Germinal center (tissue), 1 donor: ENCODE measurements at regions not wholly inside any gene's neighbourhood (a gene's known extent, or its start where the extent isn't known, plus 50 kb on each side); places are given as distances from the start of the nearest gene placed in this dataset.
"Not testable (repeated sequence)": the region's sequence is repeated elsewhere in the genome, so short reads cannot be mapped to it uniquely, and the experiment has no call there.

Source experiments
- DNase-seq: peaks from one replicate; pipeline ENCODE4 v3.0.0; 2012; ENCODE audit warnings: mixed read lengths, low spot score

DNA sequence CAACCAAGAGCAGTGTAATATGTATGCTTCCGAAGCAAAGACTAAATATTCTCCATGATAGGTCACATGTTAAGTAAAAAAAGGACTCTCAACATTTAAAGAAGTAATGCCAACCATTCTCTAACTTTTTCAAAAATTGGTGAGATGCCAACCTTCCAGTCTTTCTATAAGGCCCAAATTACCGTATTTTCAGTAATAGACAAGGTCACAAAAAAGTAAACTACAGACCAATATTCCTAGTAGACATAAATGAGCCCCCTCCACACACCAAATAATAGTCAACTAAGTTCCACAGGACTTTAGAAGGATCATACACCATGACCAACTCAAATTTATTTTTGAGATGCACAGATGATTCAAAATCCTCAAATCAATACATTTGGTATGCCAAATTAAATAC is 867.4 kb downstream of the TMEM121 start:
- DNase-seq, result no peak

GRCh38 chr14:106395456-106396050 is 869.2 kb downstream of the TMEM121 start:
- DNase-seq, result no peak

DNA sequence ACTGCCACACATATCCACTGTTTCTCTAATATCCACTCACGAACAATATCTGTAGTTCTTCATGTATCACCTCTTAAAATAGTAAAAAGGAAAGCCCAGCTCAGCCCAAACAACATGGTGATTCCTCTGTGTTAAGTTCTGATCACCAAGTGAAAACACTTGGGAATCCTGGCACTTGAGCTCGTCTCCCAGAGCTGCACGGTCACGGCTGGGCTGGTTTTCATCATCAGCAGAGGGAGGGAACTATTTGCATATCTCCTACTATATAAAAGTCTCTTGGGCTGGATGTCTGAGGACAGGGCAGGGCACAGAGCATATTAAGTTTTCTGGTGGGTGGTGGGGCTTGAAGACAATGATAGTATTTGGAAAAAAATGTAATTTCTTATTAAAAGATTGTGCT is 870.6 kb downstream of the TMEM121 start:
- no peak for DNase-seq

DNA sequence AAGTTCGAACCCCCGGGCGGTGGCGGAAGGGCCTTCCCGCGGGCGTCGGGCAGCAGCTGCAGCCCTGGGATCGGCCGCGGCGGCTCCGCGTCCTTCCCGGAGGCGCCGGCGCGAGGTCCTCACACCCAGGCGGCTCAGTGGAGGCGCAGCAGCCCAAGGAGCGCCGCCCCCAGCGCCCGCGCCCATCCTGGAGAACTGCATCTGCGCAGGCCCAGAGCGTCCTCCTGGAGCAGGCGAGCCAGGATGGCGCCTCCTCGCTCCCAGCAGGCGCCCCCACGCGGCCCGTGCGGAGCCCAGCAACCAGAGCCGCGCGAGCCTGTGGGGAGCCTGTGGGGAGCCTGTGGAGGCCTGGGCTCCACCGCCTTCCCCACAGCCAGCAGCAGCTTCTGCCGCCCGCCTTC is 872.5 kb downstream of the TMEM121 start:
- not testable (repeated sequence) for DNase-seq

DNA sequence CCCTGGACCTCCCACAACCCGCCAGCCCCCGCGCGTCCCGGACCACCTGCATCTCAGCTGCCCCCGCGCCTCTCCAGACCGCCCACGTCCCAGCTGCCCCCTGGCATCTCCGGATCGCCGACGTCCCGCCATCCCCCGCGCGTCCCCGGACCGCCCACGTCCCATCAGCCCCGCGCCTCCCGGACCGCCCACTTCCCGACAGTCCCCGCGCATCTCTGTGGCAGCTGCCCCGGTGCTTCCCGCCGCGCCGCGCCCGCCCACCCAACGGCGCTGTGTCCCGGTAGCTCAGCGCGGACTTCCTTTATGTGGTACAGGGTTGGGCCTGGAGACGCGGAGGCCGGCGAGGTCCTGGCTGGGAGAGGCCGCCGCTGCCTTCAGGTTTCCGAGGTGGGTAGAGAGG is 874.9 kb downstream of the TMEM121 start:
- DNase-seq, result not testable (repeated sequence)

DNA sequence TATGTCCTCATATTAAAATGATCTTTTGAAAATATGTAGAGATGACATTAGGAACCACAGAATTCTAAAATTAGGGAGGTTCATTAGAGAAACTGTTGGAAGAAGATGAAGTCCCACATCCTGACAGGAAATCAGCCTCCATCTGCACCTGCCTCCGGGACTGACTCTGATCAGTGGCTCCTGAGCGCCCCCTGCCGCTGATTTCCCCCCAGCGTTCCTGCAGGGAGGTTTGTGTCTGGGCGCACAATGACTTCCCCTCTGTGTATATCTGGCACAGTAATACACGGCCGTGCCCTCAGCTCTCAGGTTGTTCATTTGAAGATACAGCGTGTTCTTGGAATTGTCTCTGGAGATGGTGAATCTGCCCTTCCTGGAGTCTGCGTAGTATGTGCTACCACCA is 883.8 kb downstream of the TMEM121 start:
- DNase-seq, result not testable (repeated sequence)

GRCh38 chr14:106414464-106414863 is 888.1 kb downstream of the TMEM121 start:
- no peak for DNase-seq

DNA sequence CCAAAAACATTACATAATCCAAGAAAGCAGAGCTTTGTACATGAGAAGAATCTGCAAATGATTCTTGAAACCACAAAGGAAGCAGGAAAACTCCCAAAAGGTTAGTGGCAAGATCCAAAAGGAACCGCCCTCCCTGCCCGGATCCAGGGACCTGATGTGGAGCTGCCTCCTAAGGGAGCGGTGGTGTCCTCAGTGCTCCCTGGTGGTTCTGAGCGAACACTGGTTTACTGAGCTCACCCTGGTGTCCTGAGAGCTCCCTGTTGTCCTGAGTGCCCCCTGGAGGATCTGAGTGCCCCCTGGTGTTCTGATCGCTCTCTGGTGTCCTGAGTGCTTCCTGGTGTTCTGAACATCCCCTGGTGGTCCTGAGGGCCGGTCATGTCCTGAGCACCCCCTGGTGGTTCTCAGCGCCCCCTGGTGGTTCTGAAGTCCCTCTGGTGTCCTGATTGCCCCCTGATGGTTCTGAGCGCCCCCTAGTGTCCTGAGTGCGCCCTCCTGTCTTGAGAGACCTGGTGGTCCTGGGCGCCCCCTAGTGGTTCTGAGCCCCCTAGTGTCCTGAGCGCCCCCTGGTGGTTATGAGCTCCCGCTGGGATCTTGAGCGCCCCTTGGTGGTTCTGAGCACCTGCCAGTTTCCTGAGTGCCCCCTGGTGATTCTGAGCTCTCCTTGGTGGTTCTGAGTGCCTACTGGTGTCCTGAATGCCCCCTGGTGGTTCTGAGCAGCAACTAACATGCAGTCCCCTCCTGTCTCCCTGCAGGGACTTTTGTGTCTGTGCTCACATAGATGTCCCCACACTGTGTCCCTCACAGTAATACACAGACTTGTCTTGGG is 891.1 kb downstream of the TMEM121 start:
- peak; percentile 85 for DNase-seq

DNA sequence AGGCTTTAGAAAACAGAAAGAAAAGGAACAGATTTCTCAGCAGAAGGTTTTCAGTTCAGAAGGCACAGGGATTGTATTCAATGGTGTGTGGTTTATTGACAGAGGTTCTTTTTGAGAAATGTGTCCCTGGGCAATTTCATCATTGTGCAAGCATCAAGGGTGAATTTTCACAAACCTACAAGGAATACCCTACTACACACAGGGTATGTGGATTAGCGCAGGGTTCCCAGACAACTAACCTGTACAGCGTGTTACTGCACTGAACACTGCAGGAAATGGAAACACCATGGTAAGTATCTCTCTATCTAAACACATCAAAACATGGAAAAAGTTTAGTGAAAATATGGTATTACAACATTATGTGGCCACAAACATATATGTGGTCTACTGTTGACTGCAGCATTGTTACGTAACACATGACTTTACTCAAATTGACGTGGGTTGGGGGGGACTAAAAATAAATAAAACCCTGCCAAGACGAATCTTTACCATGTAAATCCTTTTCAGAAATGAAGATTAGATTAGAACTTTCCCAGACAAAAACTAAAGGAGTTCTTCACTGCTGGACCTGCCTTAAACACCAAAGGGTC is 893.1 kb downstream of the TMEM121 start:
- no peak for DNase-seq

GRCh38 chr14:106421431-106422033 is 895.1 kb downstream of the TMEM121 start:
- not testable (repeated sequence) for DNase-seq

- DNase-seq, result no peak
Measured at GRCh38 chr14:106422066-106422465, 895.7 kb downstream of the TMEM121 start.

- DNase-seq, result not testable (repeated sequence)
Measured at GRCh38 chr14:106425150-106425549, 898.8 kb downstream of the TMEM121 start.

- DNase-seq, result peak; percentile 10
Measured at GRCh38 chr14:106436310-106436905, 910.0 kb downstream of the TMEM121 start.

GRCh38 chr14:106442857-106443256 is 916.5 kb downstream of the TMEM121 start:
- peak; percentile 4 for DNase-seq

DNA sequence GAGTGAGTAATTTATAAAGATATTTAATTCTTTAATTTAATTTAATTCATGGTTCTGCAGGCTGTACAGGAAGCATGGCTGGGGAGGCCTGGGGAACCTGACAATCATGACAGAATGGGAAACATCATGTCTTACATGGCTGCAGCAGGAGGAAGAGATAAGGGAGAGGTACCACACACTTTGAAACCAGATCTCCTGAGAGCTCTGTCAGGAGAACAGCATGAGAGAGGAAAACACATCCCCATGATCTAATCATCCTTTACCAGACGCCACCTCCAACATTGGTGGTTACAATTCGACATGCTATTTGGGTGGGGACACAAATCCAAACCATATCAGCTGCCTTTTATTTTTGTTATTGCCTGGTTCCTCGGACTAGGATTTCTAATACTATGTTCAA is 928.6 kb downstream of the TMEM121 start:
- no peak for DNase-seq

GRCh38 chr14:106459971-106460730 is 933.8 kb downstream of the TMEM121 start:
- peak; percentile 21 for DNase-seq

DNA sequence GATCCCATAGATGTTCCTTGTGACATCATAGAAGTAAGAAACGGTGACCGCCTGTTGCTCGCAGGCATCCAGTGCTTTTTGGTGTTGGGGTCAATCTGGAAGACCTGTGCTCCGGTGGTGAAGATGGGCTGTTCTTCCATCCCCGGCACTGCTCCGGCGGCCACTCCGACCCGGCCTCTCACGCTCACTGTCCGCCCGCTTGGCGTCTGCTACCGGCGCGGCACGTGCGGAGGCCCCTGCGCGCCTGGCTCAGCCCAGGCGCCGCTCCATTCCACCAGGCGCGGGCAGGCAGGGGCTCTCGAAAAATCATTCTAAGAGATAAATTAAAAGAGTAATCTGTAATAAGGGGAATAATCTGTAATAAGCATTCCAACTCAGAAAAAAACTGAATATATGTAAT is 934.5 kb downstream of the TMEM121 start:
- no peak for DNase-seq

- DNase-seq, result not testable (repeated sequence)
Measured at GRCh38 chr14:106466483-106466882, 940.1 kb downstream of the TMEM121 start.

DNA sequence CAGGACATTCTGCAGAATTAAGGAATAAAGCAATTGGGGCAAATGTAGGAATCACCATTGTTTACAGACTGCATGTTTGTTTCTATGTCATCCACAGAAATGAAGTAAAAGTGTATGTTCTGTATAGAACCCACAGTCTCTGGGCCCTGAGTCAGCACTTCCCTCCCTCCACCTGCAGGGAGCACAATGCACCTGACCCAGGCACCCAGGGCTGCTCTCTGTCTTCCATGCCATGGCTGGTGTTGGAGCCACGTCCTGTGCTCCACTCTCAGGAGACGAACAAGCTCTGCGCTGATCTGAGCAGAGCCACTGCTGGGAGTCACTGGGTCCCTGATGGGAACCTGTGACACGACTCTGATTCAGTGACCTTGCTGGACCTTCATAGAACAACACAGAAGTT is 942.5 kb downstream of the TMEM121 start:
- DNase-seq, result not testable (repeated sequence)

DNA sequence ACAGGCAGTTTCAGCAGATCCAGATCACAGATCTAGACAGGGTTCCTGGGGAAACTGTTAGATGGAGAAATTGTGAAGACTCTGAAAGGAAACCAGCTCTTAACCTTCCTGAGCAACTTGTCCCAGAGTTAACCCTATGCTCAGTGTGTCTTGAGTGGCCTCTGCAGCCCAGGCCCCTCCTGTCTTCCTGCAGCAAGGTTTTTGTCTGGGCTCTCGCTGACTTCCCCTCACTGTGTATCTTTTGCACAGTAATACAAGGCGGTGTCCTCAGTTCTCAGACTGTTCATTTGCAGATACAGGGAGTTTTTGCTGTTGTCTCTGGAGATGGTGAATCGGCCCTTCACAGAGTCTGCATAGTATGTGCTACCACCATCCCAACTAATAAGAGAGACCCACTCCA is 943.6 kb downstream of the TMEM121 start:
- DNase-seq, result not testable (repeated sequence)

DNA sequence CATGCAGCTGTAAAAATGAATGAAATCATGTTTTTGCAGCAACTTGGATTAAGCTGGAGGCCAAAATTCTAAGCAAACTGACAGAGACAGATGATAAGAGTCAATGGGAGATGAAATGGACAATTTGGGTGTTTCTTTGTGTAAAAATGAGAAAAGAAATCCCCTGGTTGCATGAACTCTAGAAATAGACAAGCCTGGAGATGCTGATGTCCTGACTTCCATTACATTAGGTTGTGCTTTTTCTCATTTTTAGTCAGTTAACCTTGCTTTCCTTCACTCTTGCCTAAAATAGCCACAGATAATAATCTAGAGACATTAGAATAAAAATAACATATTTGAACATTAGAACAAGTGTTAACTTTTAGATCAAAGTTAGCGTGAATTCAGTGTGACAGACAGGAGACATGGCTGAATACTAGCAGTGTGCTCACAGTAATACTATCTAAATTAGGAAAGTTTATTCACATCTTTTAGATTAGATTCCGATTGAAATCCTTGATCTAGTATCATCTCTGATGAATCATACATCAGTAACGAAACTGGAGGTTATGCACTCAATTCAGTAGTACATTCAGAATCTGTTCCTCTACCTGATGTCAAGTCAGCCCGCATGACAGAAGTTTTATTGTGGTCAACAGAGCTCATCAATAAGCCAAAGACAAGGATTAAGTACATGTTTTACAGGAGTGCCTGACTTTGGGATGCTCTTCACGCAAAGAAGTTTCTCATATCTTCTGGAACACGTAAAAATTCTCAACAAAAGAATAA is 948.1 kb downstream of the TMEM121 start:
- not testable (repeated sequence) for DNase-seq
